A549 (cell line): ENCODE measurements at regions not wholly inside any gene's neighbourhood (a gene's known extent, or its start where the extent isn't known, plus 50 kb on each side); places are given as distances from the start of the nearest gene placed in this dataset.

Experiments used
- CBX8 ChIP-seq: fragments of 200-600 bp; sonication (generic); IDR thresholded peaks from 2 replicates; pipeline ENCODE4 v1.6.1; 2016
- CTCF ChIP-seq: fragments of >200 bp; sonication (Bioruptor Twin); formaldehyde crosslinking; IDR thresholded peaks from 3 replicates; pipeline ENCODE4 v1.5.1; 2016
- EP300 ChIP-seq, 2 experiments: fragments of >200 bp; sonication (Bioruptor Twin); formaldehyde crosslinking; IDR thresholded peaks; 2 replicates in 1 of 2; 3 replicates in 1 of 2; pipeline ENCODE4 v1.6.1; 2016 to 2017
- FOSL2 ChIP-seq, 2 experiments: fragments of 450-650 bp in 1 of 2; fragments of >200 bp in 1 of 2; sonication (Bioruptor Twin) in 1 of 2; formaldehyde crosslinking; IDR thresholded peaks; 2 replicates each; pipeline versions ENCODE4 v1.5.0 to v1.6.1; 2016 to 2020; ENCODE audit warnings: mild to moderate bottlenecking in 1 of 2, moderate library complexity in 1 of 2
- JUN ChIP-seq, 2 experiments: fragments of >200 bp; sonication (Bioruptor Twin); formaldehyde crosslinking; IDR thresholded peaks; 2 replicates in 1 of 2; 3 replicates in 1 of 2; pipeline ENCODE4 v1.6.1; 2016 to 2017
- RAD21 ChIP-seq, 2 experiments: fragments of >200 bp in 1 of 2; sonication (Bioruptor Twin) in 1 of 2; formaldehyde crosslinking in 1 of 2; IDR thresholded peaks in 1 of 2; conservative IDR thresholded peaks in 1 of 2; 2 replicates in 1 of 2; 3 replicates in 1 of 2; pipeline ENCODE4 v1.6.1; 2012 to 2018; ENCODE audit warnings: inconsistent platforms in 1 of 2
- ZC3H11A ChIP-seq: fragments of 450-650 bp; IDR thresholded peaks from 2 replicates; pipeline ENCODE4 v1.6.1; 2014; ENCODE audit warnings: antibody characterized with exemption, mild to moderate bottlenecking
- TF ChIP-seq, protein P1 (sequence below): fragments of 450-650 bp; IDR thresholded peaks from 2 replicates; pipeline ENCODE4 v1.6.1; 2014; ENCODE audit warnings: antibody characterized with exemption

DNA sequence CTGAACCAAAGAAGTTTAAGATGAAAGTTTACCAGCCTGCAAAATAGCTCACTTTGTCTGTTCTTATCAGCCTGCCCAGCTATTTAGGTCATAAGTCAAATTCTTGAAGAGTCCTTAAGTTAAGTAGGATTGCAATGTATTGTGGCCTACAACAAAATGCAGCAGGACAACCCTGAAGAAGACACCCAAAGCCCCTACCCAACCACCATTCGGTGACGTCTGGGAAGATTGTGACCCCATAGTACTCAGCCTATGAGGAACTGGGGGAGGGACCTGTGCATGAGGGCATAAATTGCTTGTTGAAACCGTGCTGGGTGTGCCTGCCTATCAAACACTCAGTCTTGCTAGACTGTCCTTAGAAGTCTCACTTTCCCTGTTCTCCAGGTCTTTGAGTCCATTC, 50.5 kb upstream of the FDX1 start:
- TF ChIP-seq, protein P1, sequence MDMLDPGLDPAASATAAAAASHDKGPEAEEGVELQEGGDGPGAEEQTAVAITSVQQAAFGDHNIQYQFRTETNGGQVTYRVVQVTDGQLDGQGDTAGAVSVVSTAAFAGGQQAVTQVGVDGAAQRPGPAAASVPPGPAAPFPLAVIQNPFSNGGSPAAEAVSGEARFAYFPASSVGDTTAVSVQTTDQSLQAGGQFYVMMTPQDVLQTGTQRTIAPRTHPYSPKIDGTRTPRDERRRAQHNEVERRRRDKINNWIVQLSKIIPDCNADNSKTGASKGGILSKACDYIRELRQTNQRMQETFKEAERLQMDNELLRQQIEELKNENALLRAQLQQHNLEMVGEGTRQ = no peak
- no peak for TF ChIP-seq RAD21 (conservative IDR thresholded peaks at IDR 0.05 in 1 of 2, IDR thresholded peaks at IDR 0.05 in 1 of 2)
- no peak for TF ChIP-seq CTCF
- TF ChIP-seq EP300 (IDR thresholded peaks at IDR 0.05) = no peak
- TF ChIP-seq JUN (IDR thresholded peaks at IDR 0.05) = no peak
- TF ChIP-seq FOSL2 (IDR thresholded peaks at IDR 0.05) = no peak
- no peak for TF ChIP-seq FOSL2 (CRISPR knock-in tag; IDR thresholded peaks at IDR 0.05)
- TF ChIP-seq CBX8 = no peak
- no peak for TF ChIP-seq ZC3H11A
